ENCODE measurements at regions not wholly inside any gene's neighbourhood (a gene's known extent, or its start where the extent isn't known, plus 50 kb on each side); places are given as distances from the start of the nearest gene placed in this dataset.

- Histone ChIP-seq H3K4me3 (replicated peaks; ENCODE audit: low read depth, low read length) (no peak overlapping the region), H3K36me3 (ENCODE audit: control insufficient read depth, insufficient read depth, low read length) (no peaks in the 10 kb centered on the region), H3K27me3 (replicated peaks; ENCODE audit: control insufficient read depth, insufficient read depth, low read length) (no peaks in the 10 kb centered on the region)
- peak; percentile 15 for DNase-seq (ENCODE audit: extremely low read depth, insufficient read length)
- no peak for TF ChIP-seq CTCF (IDR thresholded peaks at IDR 0.05; ENCODE audit: insufficient read depth, low read length, poor library complexity, severe bottlenecking)
These were observed 147.1 kb downstream of the CPEB2 start for GRCh38 chr4:15149234-15149838.

- Histone ChIP-seq H3K36me3 (ENCODE audit: control insufficient read depth, insufficient read depth, low read length) (no peaks in the 10 kb centered on the region), H3K4me3 (replicated peaks; ENCODE audit: low read depth, low read length) (no peak overlapping the region), H3K27me3 (replicated peaks; ENCODE audit: control insufficient read depth, insufficient read depth, low read length) (no peaks in the 10 kb centered on the region)
- peak; percentile 43 for DNase-seq (ENCODE audit: extremely low read depth, insufficient read length)
- TF ChIP-seq CTCF (IDR thresholded peaks at IDR 0.05; ENCODE audit: insufficient read depth, low read length, poor library complexity, severe bottlenecking), result no peak
These were observed 147.7 kb downstream of the CPEB2 start for GRCh38 chr4:15149839-15150592.

- no peak for DNase-seq (ENCODE audit: extremely low read depth, insufficient read length)
- Histone ChIP-seq H3K4me3 (replicated peaks; ENCODE audit: low read depth, low read length) (no peak overlapping the region), H3K27me3 (replicated peaks; ENCODE audit: control insufficient read depth, insufficient read depth, low read length) (no peaks in the 10 kb centered on the region), H3K36me3 (ENCODE audit: control insufficient read depth, insufficient read depth, low read length) (no peaks in the 10 kb centered on the region)
- TF ChIP-seq CTCF (IDR thresholded peaks at IDR 0.05; ENCODE audit: insufficient read depth, low read length, poor library complexity, severe bottlenecking), result no peak
These were observed 148.3 kb downstream of the CPEB2 start for GRCh38 chr4:15150631-15151030.

GRCh38 chr4:15151033-15151432 is 148.8 kb downstream of the CPEB2 start:
- no peaks in the 10 kb centered on the region for H3K27me3 ChIP-seq (replicated peaks; ENCODE audit: control insufficient read depth, insufficient read depth, low read length)
- H3K4me3 ChIP-seq (replicated peaks; ENCODE audit: low read depth, low read length), result no peak overlapping the region
- no peak for DNase-seq (ENCODE audit: extremely low read depth, insufficient read length)
- H3K36me3 ChIP-seq (ENCODE audit: control insufficient read depth, insufficient read depth, low read length), result no peaks in the 10 kb centered on the region
- no peak for TF ChIP-seq CTCF (IDR thresholded peaks at IDR 0.05; ENCODE audit: insufficient read depth, low read length, poor library complexity, severe bottlenecking)

GRCh38 chr4:15153662-15154061 is 151.4 kb downstream of the CPEB2 start:
- H3K36me3 ChIP-seq (ENCODE audit: control insufficient read depth, insufficient read depth, low read length), result no peaks in the 10 kb centered on the region
- no peak for DNase-seq (ENCODE audit: extremely low read depth, insufficient read length)
- H3K4me3 ChIP-seq (replicated peaks; ENCODE audit: low read depth, low read length), result no peak overlapping the region
- H3K27me3 ChIP-seq (replicated peaks; ENCODE audit: control insufficient read depth, insufficient read depth, low read length), result no peaks in the 10 kb centered on the region
- no peak for TF ChIP-seq CTCF (IDR thresholded peaks at IDR 0.05; ENCODE audit: insufficient read depth, low read length, poor library complexity, severe bottlenecking)
